OCI-LY3 (cell line): ENCODE measurements at regions not wholly inside any gene's neighbourhood (a gene's known extent, or its start where the extent isn't known, plus 50 kb on each side); places are given as distances from the start of the nearest gene placed in this dataset.

Source experiments
- H2AFZ ChIP-seq: fragments of 200-600, 300-600 bp; shearing (Covaris generic); 2 replicates; pipeline ENCODE4 v1.6.0; 2014; ENCODE audit warnings: antibody characterized with exemption, low read depth, low read length
- H3K27ac ChIP-seq: fragments of 200-600, 300-600 bp; sonication (generic); 2 replicates; pipeline ENCODE4 v1.5.1; 2014; ENCODE audit warnings: mild to moderate bottlenecking, low read length, moderate library complexity, mixed read lengths
- H3K27me3 ChIP-seq: fragments of 200-600, 300-600 bp; sonication (generic); 2 replicates; pipeline ENCODE4 v1.6.1; 2014; ENCODE audit warnings: low read depth, low read length, mixed read lengths
- H3K36me3 ChIP-seq: fragments of 200-600, 300-600 bp; sonication (generic); replicated peaks from 2 replicates; pipeline ENCODE3; 2014; ENCODE audit warnings: low read depth, low read length, mixed read lengths
- H3K4me1 ChIP-seq: fragments of 300-600, 200-600 bp; sonication (generic); 2 replicates; pipeline ENCODE4 v1.6.1; 2014; ENCODE audit warnings: low read length, mixed read lengths
- H3K4me2 ChIP-seq: fragments of 200-600, 300-600 bp; sonication (generic); 2 replicates; pipeline ENCODE4 v1.6.1; 2014; ENCODE audit warnings: low read length, mixed read lengths
- H3K4me3 ChIP-seq: fragments of 300-600, 200-600 bp; sonication (generic); 2 replicates; pipeline ENCODE4 v1.5.1; 2014; ENCODE audit warnings: antibody characterized with exemption, mild to moderate bottlenecking, low read length, moderate library complexity
- H3K79me2 ChIP-seq: fragments of 300-600, 200-600 bp; shearing (Covaris generic); 2 replicates; pipeline ENCODE4 v1.6.1; 2014; ENCODE audit warnings: mild to moderate bottlenecking, low read length, mixed read lengths
- H3K9ac ChIP-seq: fragments of 300-600, 200-600 bp; shearing (Covaris generic); 2 replicates; pipeline ENCODE4 v1.6.0; 2014; ENCODE audit warnings: mild to moderate bottlenecking, low read length, moderate library complexity
- H3K9me3 ChIP-seq: fragments of 200-600, 300-600 bp; shearing (Covaris generic); 2 replicates; pipeline ENCODE4 v1.6.1; 2014; ENCODE audit warnings: low read length, mixed read lengths; ENCODE audit not compliant: insufficient read depth
- H4K20me1 ChIP-seq: fragments of 200-600, 300-600 bp; sonication (generic); 2 replicates; pipeline ENCODE4 v1.6.1; 2016; ENCODE audit warnings: low read length, mixed read lengths; ENCODE audit not compliant: insufficient read depth
- EZH2phosphoT487 ChIP-seq: fragments of 200-600 bp; shearing (Covaris generic); IDR thresholded peaks from 2 replicates; pipeline ENCODE4 v1.6.1; 2018; ENCODE audit warnings: antibody characterized with exemption, mixed run types, low read depth
- TF ChIP-seq, protein P1 (sequence below): fragments of 200-600, 300-600 bp; sonication (generic); IDR thresholded peaks from 2 replicates; pipeline ENCODE4 v1.5.1; 2014; ENCODE audit warnings: antibody characterized with exemption, low read length, low read depth

DNA sequence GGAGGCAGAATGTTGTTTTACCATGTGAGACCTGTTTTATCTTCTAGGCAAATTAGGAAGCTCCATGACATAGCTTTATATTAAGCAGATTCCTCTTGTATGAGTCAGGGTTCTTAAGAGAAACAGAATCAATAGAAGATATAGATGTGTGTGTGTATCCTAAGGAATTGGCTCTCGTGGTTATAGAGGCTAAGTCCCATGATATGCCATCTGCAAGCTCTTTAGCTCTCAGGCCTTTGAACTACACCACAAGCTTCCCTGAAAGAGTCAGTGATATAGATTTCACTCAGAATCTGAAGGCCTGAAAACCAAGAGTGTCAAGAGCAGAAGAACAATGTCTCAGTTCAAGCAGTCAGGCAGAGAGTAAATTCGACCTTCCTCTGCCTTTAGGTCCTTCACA is 365.8 kb upstream of the ZNF608 start:
- Histone ChIP-seq H3K79me2 (no peaks in the 10 kb centered on the region), H4K20me1 (no peaks in the 10 kb centered on the region), H3K4me3 (no peak overlapping the region), H3K27ac (no peak overlapping the region), H3K4me2 (no peak overlapping the region), H3K36me3 (no peaks in the 10 kb centered on the region), H3K4me1 (peaks cover 4% of the 10 kb centered on the region), H3K9me3 (no peaks in the 10 kb centered on the region), H3K9ac (no peak overlapping the region), H3K27me3 (no peaks in the 10 kb centered on the region), H2AFZ (no peak overlapping the region)
- TF ChIP-seq EZH2phosphoT487 = no peak
- TF ChIP-seq, protein P1, sequence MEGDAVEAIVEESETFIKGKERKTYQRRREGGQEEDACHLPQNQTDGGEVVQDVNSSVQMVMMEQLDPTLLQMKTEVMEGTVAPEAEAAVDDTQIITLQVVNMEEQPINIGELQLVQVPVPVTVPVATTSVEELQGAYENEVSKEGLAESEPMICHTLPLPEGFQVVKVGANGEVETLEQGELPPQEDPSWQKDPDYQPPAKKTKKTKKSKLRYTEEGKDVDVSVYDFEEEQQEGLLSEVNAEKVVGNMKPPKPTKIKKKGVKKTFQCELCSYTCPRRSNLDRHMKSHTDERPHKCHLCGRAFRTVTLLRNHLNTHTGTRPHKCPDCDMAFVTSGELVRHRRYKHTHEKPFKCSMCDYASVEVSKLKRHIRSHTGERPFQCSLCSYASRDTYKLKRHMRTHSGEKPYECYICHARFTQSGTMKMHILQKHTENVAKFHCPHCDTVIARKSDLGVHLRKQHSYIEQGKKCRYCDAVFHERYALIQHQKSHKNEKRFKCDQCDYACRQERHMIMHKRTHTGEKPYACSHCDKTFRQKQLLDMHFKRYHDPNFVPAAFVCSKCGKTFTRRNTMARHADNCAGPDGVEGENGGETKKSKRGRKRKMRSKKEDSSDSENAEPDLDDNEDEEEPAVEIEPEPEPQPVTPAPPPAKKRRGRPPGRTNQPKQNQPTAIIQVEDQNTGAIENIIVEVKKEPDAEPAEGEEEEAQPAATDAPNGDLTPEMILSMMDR = no peak

DNA sequence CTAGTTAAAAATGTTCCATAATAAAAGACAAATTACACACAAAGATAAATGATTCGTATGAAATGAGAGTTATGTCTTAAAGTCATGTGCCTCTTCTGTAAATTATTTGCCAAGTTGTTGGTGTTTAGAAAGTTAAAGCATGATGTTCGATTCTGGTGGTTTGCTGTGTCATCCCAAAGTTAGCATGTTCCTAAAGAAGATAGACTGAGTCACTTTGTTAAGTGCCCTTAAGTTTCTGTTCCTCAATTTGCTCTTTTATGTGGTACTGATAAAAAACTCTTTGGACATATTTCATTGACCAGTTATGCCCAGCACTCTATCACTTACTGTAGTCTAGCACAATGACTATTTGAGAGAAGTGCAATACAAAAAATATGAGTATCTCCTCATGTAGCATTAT is 366.9 kb upstream of the ZNF608 start:
- H3K4me2 ChIP-seq = no peak overlapping the region
- H3K79me2 ChIP-seq = no peaks in the 10 kb centered on the region
- H3K27me3 ChIP-seq = no peaks in the 10 kb centered on the region
- no peaks in the 10 kb centered on the region for H3K36me3 ChIP-seq
- H3K4me1 ChIP-seq = peaks cover 4% of the 10 kb centered on the region
- H3K27ac ChIP-seq = no peak overlapping the region
- TF ChIP-seq EZH2phosphoT487 = no peak
- TF ChIP-seq, protein P1 = no peak
- no peaks in the 10 kb centered on the region for H3K9me3 ChIP-seq
- H2AFZ ChIP-seq = no peak overlapping the region
- no peak overlapping the region for H3K9ac ChIP-seq
- H3K4me3 ChIP-seq = no peak overlapping the region
- H4K20me1 ChIP-seq = no peaks in the 10 kb centered on the region

DNA sequence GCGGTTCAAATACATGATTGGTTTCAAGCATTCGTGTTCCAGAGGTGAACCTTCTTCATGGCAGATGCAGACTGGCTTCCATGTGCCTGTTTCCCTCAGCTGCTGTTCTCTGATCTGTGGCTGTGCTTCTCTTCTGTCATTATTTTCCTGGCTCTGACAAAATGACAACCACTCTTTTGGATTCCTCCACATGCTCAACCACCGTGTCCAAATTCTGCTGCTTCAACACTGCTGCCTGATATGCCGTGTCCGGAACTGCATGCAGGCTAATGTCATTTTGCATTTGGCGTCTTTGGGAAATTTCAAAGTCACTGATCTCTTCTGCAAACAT is 368.7 kb upstream of the ZNF608 start:
- H3K36me3 ChIP-seq = no peaks in the 10 kb centered on the region
- no peaks in the 10 kb centered on the region for H3K9me3 ChIP-seq
- H2AFZ ChIP-seq = no peak overlapping the region
- no peaks in the 10 kb centered on the region for H3K79me2 ChIP-seq
- no peak overlapping the region for H3K9ac ChIP-seq
- H3K4me3 ChIP-seq = no peak overlapping the region
- no peaks in the 10 kb centered on the region for H4K20me1 ChIP-seq
- H3K27me3 ChIP-seq = no peaks in the 10 kb centered on the region
- H3K4me2 ChIP-seq = no peak overlapping the region
- TF ChIP-seq EZH2phosphoT487 = no peak
- TF ChIP-seq, protein P1 = no peak
- peaks cover 4% of the 10 kb centered on the region for H3K4me1 ChIP-seq
- H3K27ac ChIP-seq = no peak overlapping the region

DNA sequence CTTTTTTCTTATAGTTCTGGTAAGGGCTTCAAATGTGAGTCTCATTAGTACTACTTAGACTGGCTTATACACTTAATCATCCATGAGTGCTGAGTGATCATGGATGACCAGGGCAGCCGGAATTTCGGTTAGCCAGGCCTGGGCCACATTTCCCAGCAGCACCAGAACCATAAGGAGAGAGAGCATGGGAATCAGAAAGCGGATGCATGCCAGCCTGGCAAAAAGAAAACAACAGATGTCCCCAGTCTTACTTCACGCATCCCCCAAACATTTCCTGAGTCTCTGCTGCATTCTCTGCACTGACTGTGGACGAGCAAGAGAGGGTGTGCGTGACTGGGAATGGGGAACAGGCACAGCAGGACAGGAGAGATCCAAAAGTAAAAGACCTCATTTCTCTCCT is 371.1 kb upstream of the ZNF608 start:
- H3K4me3 ChIP-seq = no peak overlapping the region
- no peak overlapping the region for H3K9ac ChIP-seq
- no peaks in the 10 kb centered on the region for H3K9me3 ChIP-seq
- H2AFZ ChIP-seq = no peak overlapping the region
- TF ChIP-seq, protein P1 = no peak
- TF ChIP-seq EZH2phosphoT487 = no peak
- no peak overlapping the region for H3K4me2 ChIP-seq
- H3K36me3 ChIP-seq = no peaks in the 10 kb centered on the region
- H3K79me2 ChIP-seq = no peaks in the 10 kb centered on the region
- H4K20me1 ChIP-seq = no peaks in the 10 kb centered on the region
- H3K27ac ChIP-seq = no peak overlapping the region
- no peaks in the 10 kb centered on the region for H3K27me3 ChIP-seq
- peaks cover 4% of the 10 kb centered on the region for H3K4me1 ChIP-seq
